HepG2 (cell line): ENCODE measurements at regions not wholly inside any gene's neighbourhood (a gene's known extent, or its start where the extent isn't known, plus 50 kb on each side); places are given as distances from the start of the nearest gene placed in this dataset.

Experiments
- ATAC-seq: fragments of 200-7000 bp; cut with Tn5 transposase; 3 replicates; pipeline ENCODE4 v1.9.1; 2020; ENCODE audit warnings: mild to moderate bottlenecking, moderate library complexity
- BruUV-seq: library from RNA; stranded (reverse); fragments of 400-500 nt; replicated peaks from 2 replicates; lab custom pipeline; 2021; lab: Mats Ljungman, UMichigan
- CTCF ChIA-PET: fragments of 300-600 bp; formaldehyde crosslinking; extraction: SDS; loops from one replicate; lab custom pipeline; 2021; ENCODE audit warnings: low total read pairs, inconsistent platforms, low intra/inter-chr PET ratio; lab: Yijun Ruan, JAX
- POLR2A ChIA-PET: fragments of 350-600 bp; sonication (Branson Sonifier 250); formaldehyde crosslinking; loops from one replicate; lab custom pipeline; 2020; ENCODE audit warnings: antibody characterized with exemption, inconsistent platforms; lab: Yijun Ruan, JAX
- DNase-seq: peaks from one replicate; pipeline ENCODE4 v3.0.0-alpha.2; 2015; ENCODE audit warnings: low spot score
- FAIRE-seq: peaks from 3 replicates; lab custom pipeline; 2011; peaks lifted over from hg19 to GRCh38; lab: Jason Lieb, UNC
- H2AFZ ChIP-seq: one replicate; pipeline ENCODE4 v1.6.1; 2011; ENCODE audit warnings: low read length, inconsistent platforms
- H3K27ac ChIP-seq: fragments of 300-600 bp; 3 replicates; pipeline ENCODE4 v1.8.0; 2011; ENCODE audit warnings: mixed run types, mild to moderate bottlenecking, mixed read lengths, low read length, inconsistent platforms; ENCODE audit not compliant: insufficient read depth; ENCODE audit errors: extremely low read length
- H3K27me3 ChIP-seq, 2 experiments: fragments of 200-600 bp in 1 of 2; 2 replicates in 1 of 2; 3 replicates in 1 of 2; pipeline versions ENCODE4 v1.6.0 to v1.8.0; 2011; ENCODE audit warnings: low read length in 2 of 2, mild to moderate bottlenecking in 2 of 2, moderate library complexity in 2 of 2, inconsistent platforms in 1 of 2; ENCODE audit not compliant: insufficient read depth in 2 of 2, control insufficient read depth in 1 of 2
- H3K36me3 ChIP-seq, 2 experiments: fragments of 200-600 bp in 1 of 2; replicated peaks in 1 of 2; 2 replicates in 1 of 2; 3 replicates in 1 of 2; pipeline versions ENCODE4 v1.5.1 to v1.8.0; 2011; ENCODE audit warnings: low read length in 2 of 2, inconsistent platforms in 1 of 2; ENCODE audit not compliant: insufficient read depth in 2 of 2, control insufficient read depth in 1 of 2
- H3K4me1 ChIP-seq: 2 replicates; pipeline ENCODE4 v1.5.1; 2012; ENCODE audit warnings: low read length, inconsistent platforms; ENCODE audit not compliant: insufficient read depth
- H3K4me2 ChIP-seq: 2 replicates; pipeline ENCODE4 v1.6.0; 2011; ENCODE audit warnings: low read depth, low read length, inconsistent platforms
- H3K4me3 ChIP-seq, 3 experiments: fragments of 200-600 bp in 1 of 3; sonication (generic), shearing (Covaris generic) in 1 of 3; replicated peaks in 1 of 3; 2 replicates each; pipeline ENCODE4 v1.5.1; 2011 to 2016; ENCODE audit warnings: low read length in 3 of 3, inconsistent platforms in 2 of 3, low read depth in 2 of 3, mild to moderate bottlenecking in 2 of 3, control low read depth in 1 of 3, mixed read lengths in 1 of 3; ENCODE audit not compliant: insufficient read depth in 1 of 3
- H3K79me2 ChIP-seq: one replicate; pipeline ENCODE4 v1.6.1; 2011; ENCODE audit warnings: low read length, inconsistent platforms; ENCODE audit not compliant: insufficient read depth
- H3K9ac ChIP-seq: 2 replicates; pipeline ENCODE4 v1.6.0; 2011; ENCODE audit warnings: mild to moderate bottlenecking, low read depth, low read length, inconsistent platforms; ENCODE audit not compliant: insufficient read depth
- H3K9me3 ChIP-seq: 2 replicates; pipeline ENCODE4 v1.5.1; 2012; ENCODE audit warnings: mild to moderate bottlenecking, low read length
- H4K20me1 ChIP-seq: 2 replicates; pipeline ENCODE4 v1.6.0; 2011; ENCODE audit warnings: inconsistent platforms, mild to moderate bottlenecking, low read length, moderate library complexity; ENCODE audit not compliant: insufficient read depth
- FLYWCH1 ChIP-seq: sonication (generic); formaldehyde crosslinking; IDR thresholded peaks from 2 replicates; pipeline ENCODE4 v1.8.1; 2023; ENCODE audit warnings: mild to moderate bottlenecking, missing genetic modification reagents
- KAT2B ChIP-seq: fragments of 150-350 bp; IDR thresholded peaks from 2 replicates; pipeline ENCODE4 v1.6.1; 2014; ENCODE audit warnings: low read depth, low read length, borderline replicate concordance
- MEIS2 ChIP-seq: sonication (generic); formaldehyde crosslinking; IDR thresholded peaks from 2 replicates; pipeline ENCODE4 v1.9.0; 2021; ENCODE audit warnings: mild to moderate bottlenecking, missing genetic modification reagents
- NFRKB ChIP-seq: fragments of 450-650 bp; IDR thresholded peaks from 2 replicates; pipeline ENCODE4 v1.6.1; 2017
- PHF5A ChIP-seq: IDR thresholded peaks from one replicate; pipeline ENCODE4 v1.6.1; 2018; ENCODE audit warnings: low read depth, missing genetic modification reagents; ENCODE audit not compliant: unreplicated experiment
- SAP130 ChIP-seq: IDR thresholded peaks from 2 replicates; pipeline ENCODE4 v1.6.1; 2016; ENCODE audit warnings: low read depth
- ZBTB3 ChIP-seq: sonication (generic); formaldehyde crosslinking; IDR thresholded peaks from 2 replicates; pipeline ENCODE4 v1.4.0; 2020; ENCODE audit warnings: low read depth, mild to moderate bottlenecking, moderate library complexity, missing genetic modification reagents, borderline replicate concordance
- WGBS: methylation state at CpG from one replicate; pipeline ENCODE4 v1.1.6; 2017; ENCODE audit warnings: low lambda C conversion rate; 5-methylcytosine and 5-hydroxymethylcytosine counted together
- in situ Hi-C: cut with HindIII; loops from 2 replicates; pipeline ENCODE4 v1.10.0; 2017; ENCODE audit warnings: low pct_unique_long_range_greater_than_20kb; ENCODE audit not compliant: extremely low pct_ligation_motif_present
- intact Hi-C: fragments of 100-400 bp; cut with micrococcal nuclease; formaldehyde crosslinking; loops from one replicate; pipeline ENCODE4 v1.10.0; 2022; ENCODE audit not compliant: unreplicated experiment
- TF ChIP-seq, protein P1 (sequence below): sonication (generic); formaldehyde crosslinking; IDR thresholded peaks from 2 replicates; pipeline ENCODE4 v1.8.0; 2022; ENCODE audit warnings: missing genetic modification reagents, low read depth, mild to moderate bottlenecking, borderline replicate concordance
- TF ChIP-seq, protein P2 (sequence below): sonication (generic); formaldehyde crosslinking; IDR thresholded peaks from 2 replicates; pipeline ENCODE4 v1.5.1; 2020; ENCODE audit warnings: missing genetic modification reagents, mild to moderate bottlenecking, borderline replicate concordance

DNA sequence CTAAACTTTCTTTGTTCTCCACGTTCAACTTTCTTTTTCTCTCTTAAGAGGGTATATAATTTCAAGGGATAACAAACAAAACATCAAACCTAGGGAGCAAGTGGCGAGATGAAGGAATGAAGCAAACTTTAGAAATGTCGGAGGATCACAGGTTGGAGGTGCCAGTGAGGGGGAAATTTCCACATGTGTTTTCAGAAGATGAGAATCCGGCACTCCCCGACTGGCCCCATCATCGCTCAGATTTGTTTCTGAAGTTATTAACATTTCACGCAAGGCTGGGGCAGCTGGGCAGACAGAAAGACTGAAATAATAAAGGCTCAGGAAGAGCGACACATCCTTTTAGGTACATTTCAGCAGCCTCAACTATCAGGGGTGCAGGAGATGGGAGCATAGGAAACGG, 134.9 kb downstream of the SMIM20 start (continued):
- TF ChIP-seq, protein P1, sequence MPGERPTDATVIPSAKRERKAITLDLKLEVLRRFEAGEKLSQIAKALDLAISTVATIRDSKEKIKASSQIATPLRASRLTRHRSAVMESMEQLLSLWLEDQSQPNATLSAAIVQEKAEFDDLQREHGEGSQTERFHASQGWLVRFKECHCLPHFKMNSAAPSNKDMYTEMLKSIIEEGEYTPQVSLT (CRISPR knock-in tag), result no peak

DNA sequence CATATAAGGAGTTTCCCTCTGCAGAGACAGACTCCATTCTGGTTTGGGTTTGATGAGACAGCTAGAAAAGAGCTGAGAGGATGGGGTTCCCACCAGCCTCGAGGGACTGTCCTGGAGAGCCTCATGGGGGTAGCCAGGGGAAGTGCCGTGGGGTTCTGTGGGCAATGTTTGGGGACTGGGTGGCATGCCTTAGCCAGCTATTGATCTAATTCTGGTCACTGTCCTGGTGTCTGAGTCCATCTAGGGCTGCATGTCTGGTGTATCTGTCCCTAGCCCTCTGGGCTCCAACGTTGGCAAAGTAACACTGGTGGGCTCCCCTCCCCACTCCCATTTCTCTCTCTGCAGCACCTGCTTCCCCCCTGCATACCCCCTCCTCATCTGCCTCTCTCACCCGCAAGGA, 135.4 kb downstream of the SMIM20 start:
- ChIA-PET POLR2A (no interaction called here), CTCF (no interaction called here)
- in situ Hi-C loops, result loop anchor here (25.0 kb wide), 1 partner anchor 363 kb away; no protein-coding TSS in a partner anchor
- no peak overlapping the region for H3K4me2 ChIP-seq
- no peak overlapping the region for H2AFZ ChIP-seq
- DNase-seq (no peak), ATAC-seq (no peak), FAIRE-seq (no peak)
- 0 out of 2 replicates have a peak, but pooled peaks cover 12% of the 10 kb centered on the region for H3K4me1 ChIP-seq
- H3K9ac ChIP-seq, result no peak overlapping the region
- no peaks in the 10 kb centered on the region for H4K20me1 ChIP-seq
- no TSS peak for BruUV-seq
- no peaks in the 10 kb centered on the region for H3K36me3 ChIP-seq
- no peaks in the 10 kb centered on the region for H3K9me3 ChIP-seq
- WGBS, result 57% methylated on average over 2 of the region's 4 CpGs
- H3K27ac ChIP-seq, result no peak overlapping the region
- intact Hi-C loops, result no loop called here
- H3K4me3 ChIP-seq, result no peak overlapping the region
- peaks cover 3 to 9% of the 10 kb centered on the region in 2 experiments; a peak in 1 of 5 replicates for H3K27me3 ChIP-seq
- no peak for TF ChIP-seq MEIS2 (CRISPR knock-in tag)
- TF ChIP-seq SAP130 (CRISPR knock-in tag), result no peak
- TF ChIP-seq, protein P2, sequence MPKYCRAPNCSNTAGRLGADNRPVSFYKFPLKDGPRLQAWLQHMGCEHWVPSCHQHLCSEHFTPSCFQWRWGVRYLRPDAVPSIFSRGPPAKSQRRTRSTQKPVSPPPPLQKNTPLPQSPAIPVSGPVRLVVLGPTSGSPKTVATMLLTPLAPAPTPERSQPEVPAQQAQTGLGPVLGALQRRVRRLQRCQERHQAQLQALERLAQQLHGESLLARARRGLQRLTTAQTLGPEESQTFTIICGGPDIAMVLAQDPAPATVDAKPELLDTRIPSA (CRISPR knock-in tag), result no peak
- no peak for TF ChIP-seq NFRKB
- no peak for TF ChIP-seq KAT2B
- TF ChIP-seq FLYWCH1 (CRISPR knock-in tag), result no peak
- no peak for TF ChIP-seq PHF5A (CRISPR knock-in tag)
- no peak for TF ChIP-seq ZBTB3 (CRISPR knock-in tag)
- H3K79me2 ChIP-seq, result no peaks in the 10 kb centered on the region
